A673 (cell line): ENCODE measurements at regions not wholly inside any gene's neighbourhood (a gene's known extent, or its start where the extent isn't known, plus 50 kb on each side); places are given as distances from the start of the nearest gene placed in this dataset.

Experiments
- BruUV-seq: library from RNA; stranded (reverse); fragments of 400-500 nt; replicated peaks from 2 replicates; lab custom pipeline; 2021; lab: Mats Ljungman, UMichigan
- CTCF ChIA-PET: fragments of 300-600 bp; sonication (Branson Sonifier 250); formaldehyde crosslinking; loops from one replicate; lab custom pipeline; 2022; ENCODE audit warnings: antibody characterized with exemption; lab: Charles Lee
- POLR2A ChIA-PET: fragments of 300-600 bp; sonication (Branson Sonifier 250); formaldehyde crosslinking; loops from one replicate; lab custom pipeline; 2022; ENCODE audit warnings: antibody characterized with exemption; ENCODE audit not compliant: low non-redundant PET; lab: Charles Lee
- DNase-seq: peaks from one replicate; pipeline ENCODE4 v3.0.0-alpha.2; 2015; ENCODE audit warnings: low spot score
- H3K27ac ChIP-seq: fragments of 200-600 bp; sonication (generic); 2 replicates; pipeline ENCODE4 v1.5.1; 2016; ENCODE audit warnings: mixed run types, low read depth, mild to moderate bottlenecking, mixed read lengths, antibody characterized with exemption, low read length; ENCODE audit not compliant: poor library complexity, severe bottlenecking
- H3K27me3 ChIP-seq: fragments of 200-600 bp; sonication (generic); replicated peaks from 2 replicates; pipeline ENCODE4 v1.6.1; 2017; ENCODE audit warnings: mixed run types, low read depth, mild to moderate bottlenecking, mixed read lengths, antibody characterized with exemption, low read length; ENCODE audit not compliant: insufficient read depth, poor library complexity
- H3K36me3 ChIP-seq: fragments of 200-600 bp; sonication (generic); 2 replicates; pipeline ENCODE4 v1.6.1; 2016; ENCODE audit warnings: mixed run types, mild to moderate bottlenecking, mixed read lengths, antibody characterized with exemption, low read length; ENCODE audit not compliant: insufficient read depth, poor library complexity, severe bottlenecking
- H3K4me1 ChIP-seq: fragments of 200-600 bp; sonication (generic); 2 replicates; pipeline ENCODE4 v1.6.1; 2017; ENCODE audit warnings: mixed run types, mild to moderate bottlenecking, mixed read lengths, antibody characterized with exemption, low read length; ENCODE audit not compliant: insufficient read depth, poor library complexity, severe bottlenecking
- H3K4me3 ChIP-seq: fragments of 200-600 bp; sonication (generic); 2 replicates; pipeline ENCODE4 v1.5.1; 2016; ENCODE audit warnings: low read depth, mixed run types, mild to moderate bottlenecking, mixed read lengths, low read length; ENCODE audit not compliant: poor library complexity, severe bottlenecking
- H3K9me3 ChIP-seq: fragments of 200-600 bp; sonication (generic); 2 replicates; pipeline ENCODE4 v1.6.1; 2016; ENCODE audit warnings: mixed run types, low read depth, mild to moderate bottlenecking, mixed read lengths, antibody characterized with exemption, low read length; ENCODE audit not compliant: poor library complexity, severe bottlenecking
- CTCF ChIP-seq: fragments of 300-800, 200-600 bp; sonication (generic); conservative IDR thresholded peaks from 2 replicates; pipeline ENCODE4 v1.5.1; 2017; ENCODE audit warnings: low read depth, mild to moderate bottlenecking, antibody characterized with exemption, low read length, moderate library complexity, mixed read lengths
- EZH2 ChIP-seq: fragments of 200-600 bp; sonication (generic); IDR thresholded peaks from 2 replicates; pipeline ENCODE4 v1.6.1; 2017; ENCODE audit warnings: borderline replicate concordance, low read depth, mild to moderate bottlenecking, mixed read lengths, antibody characterized with exemption, low read length; ENCODE audit not compliant: poor library complexity, severe bottlenecking
- intact Hi-C: fragments of 100-400 bp; cut with micrococcal nuclease; formaldehyde crosslinking; loops from one replicate; pipeline ENCODE4 v1.10.0; 2022; ENCODE audit not compliant: unreplicated experiment

- no peak for TF ChIP-seq EZH2
- no peak for TF ChIP-seq CTCF
- Histone ChIP-seq H3K4me3 (no peak overlapping the region), H3K36me3 (no peaks in the 10 kb centered on the region), H3K9me3 (no peaks in the 10 kb centered on the region), H3K27ac (no peak overlapping the region), H3K27me3 (no peaks in the 10 kb centered on the region), H3K4me1 (no peaks in the 10 kb centered on the region)
- BruUV-seq = no TSS peak
- intact Hi-C loops = no loop called here
- no peak for DNase-seq
- POLR2A ChIA-PET = no interaction called here
- CTCF ChIA-PET = no interaction called here
Observed at GRCh38 chr6:21861942-21862341, 268.4 kb downstream of the SOX4 start.

- TF ChIP-seq EZH2 (no peak), CTCF (no peak)
- POLR2A ChIA-PET = no interaction called here
- no TSS peak for BruUV-seq
- CTCF ChIA-PET = no interaction called here
- Histone ChIP-seq H3K27ac (no peak overlapping the region), H3K4me1 (no peaks in the 10 kb centered on the region), H3K4me3 (no peak overlapping the region), H3K27me3 (no peaks in the 10 kb centered on the region), H3K9me3 (no peaks in the 10 kb centered on the region), H3K36me3 (no peaks in the 10 kb centered on the region)
- no peak for DNase-seq
- intact Hi-C loops = no loop called here
Observed at GRCh38 chr6:21864206-21864605, 270.7 kb downstream of the SOX4 start.

GRCh38 chr6:21868226-21868625 lies 274.7 kb downstream of the SOX4 start:
- BruUV-seq = no TSS peak
- ChIA-PET POLR2A (interaction anchor here (0.6 kb wide), 1 partner anchor 43 kb away, joined by 3 read pairs; no protein-coding TSS in a partner anchor), CTCF (no interaction called here)
- no peak overlapping the region for H3K27ac ChIP-seq
- H3K27me3 ChIP-seq = no peaks in the 10 kb centered on the region
- no peak for DNase-seq
- H3K36me3 ChIP-seq = no peaks in the 10 kb centered on the region
- no peaks in the 10 kb centered on the region for H3K4me1 ChIP-seq
- intact Hi-C loops = no loop called here
- no peak overlapping the region for H3K4me3 ChIP-seq
- H3K9me3 ChIP-seq = no peaks in the 10 kb centered on the region
- TF ChIP-seq EZH2 = no peak
- no peak for TF ChIP-seq CTCF
